G401.6 (cell line): ENCODE measurements at regions not wholly inside any gene's neighbourhood (a gene's known extent, or its start where the extent isn't known, plus 50 kb on each side); places are given as distances from the start of the nearest gene placed in this dataset.

Experiments used
- FAIRE-seq: peaks from 2 replicates; lab custom pipeline; 2012; peaks lifted over from hg19 to GRCh38; lab: Jason Lieb, UNC

GRCh38 chr9:2453701-2454100, 167.9 kb upstream of the VLDLR start:
- no peak for FAIRE-seq

- FAIRE-seq = no peak
These were observed 161.8 kb upstream of the VLDLR start for GRCh38 chr9:2459756-2460155.

- no peak for FAIRE-seq
These were observed 159.7 kb upstream of the VLDLR start for GRCh38 chr9:2461892-2462291.

- FAIRE-seq = no peak
These were observed 157.0 kb upstream of the VLDLR start for GRCh38 chr9:2464624-2465023.

GRCh38 chr9:2465516-2465915, 156.1 kb upstream of the VLDLR start:
- FAIRE-seq = no peak

- FAIRE-seq = no peak
These were observed 155.6 kb upstream of the VLDLR start for GRCh38 chr9:2465921-2466460.

GRCh38 chr9:2466703-2467102, 154.9 kb upstream of the VLDLR start:
- no peak for FAIRE-seq

- FAIRE-seq = no peak
These were observed 151.8 kb upstream of the VLDLR start for GRCh38 chr9:2469681-2470221.

- FAIRE-seq = no peak
These were observed 147.9 kb upstream of the VLDLR start for GRCh38 chr9:2473681-2474080.

- FAIRE-seq = no peak
These were observed 143.8 kb upstream of the VLDLR start for GRCh38 chr9:2477755-2478154.

- FAIRE-seq = no peak
These were observed 143.2 kb upstream of the VLDLR start for GRCh38 chr9:2478421-2478820.

GRCh38 chr9:2479056-2479565, 142.5 kb upstream of the VLDLR start:
- no peak for FAIRE-seq

- no peak for FAIRE-seq
These were observed 141.2 kb upstream of the VLDLR start for GRCh38 chr9:2480255-2480837.

GRCh38 chr9:2481216-2481615, 140.4 kb upstream of the VLDLR start:
- no peak for FAIRE-seq

- FAIRE-seq = no peak
These were observed 134.6 kb upstream of the VLDLR start for GRCh38 chr9:2486988-2487387.

GRCh38 chr9:2489838-2490314, 131.7 kb upstream of the VLDLR start:
- FAIRE-seq = no peak

- no peak for FAIRE-seq
These were observed 129.4 kb upstream of the VLDLR start for GRCh38 chr9:2492161-2492560.

GRCh38 chr9:2493109-2493508, 128.5 kb upstream of the VLDLR start:
- no peak for FAIRE-seq

- no peak for FAIRE-seq
These were observed 128.1 kb upstream of the VLDLR start for GRCh38 chr9:2493529-2493928.

- FAIRE-seq = no peak
These were observed 127.0 kb upstream of the VLDLR start for GRCh38 chr9:2494562-2494961.

GRCh38 chr9:2495221-2496005, 126.2 kb upstream of the VLDLR start:
- FAIRE-seq = no peak

GRCh38 chr9:2496169-2496568, 125.4 kb upstream of the VLDLR start:
- no peak for FAIRE-seq

- FAIRE-seq = no peak
These were observed 124.7 kb upstream of the VLDLR start for GRCh38 chr9:2496934-2497333.
